HepG2 (cell line): ENCODE measurements at regions not wholly inside any gene's neighbourhood (a gene's known extent, or its start where the extent isn't known, plus 50 kb on each side); places are given as distances from the start of the nearest gene placed in this dataset.

ENCODE experiments used
- ATAC-seq: fragments of 200-7000 bp; cut with Tn5 transposase; 3 replicates; pipeline ENCODE4 v1.9.1; 2020; ENCODE audit warnings: mild to moderate bottlenecking, moderate library complexity
- BruUV-seq: library from RNA; stranded (reverse); fragments of 400-500 nt; replicated peaks from 2 replicates; lab custom pipeline; 2021; lab: Mats Ljungman, UMichigan
- CTCF ChIA-PET: fragments of 300-600 bp; formaldehyde crosslinking; extraction: SDS; loops from one replicate; lab custom pipeline; 2021; ENCODE audit warnings: low total read pairs, inconsistent platforms, low intra/inter-chr PET ratio; lab: Yijun Ruan, JAX
- POLR2A ChIA-PET: fragments of 350-600 bp; sonication (Branson Sonifier 250); formaldehyde crosslinking; loops from one replicate; lab custom pipeline; 2020; ENCODE audit warnings: antibody characterized with exemption, inconsistent platforms; lab: Yijun Ruan, JAX
- DNase-seq: peaks from one replicate; pipeline ENCODE4 v3.0.0-alpha.2; 2015; ENCODE audit warnings: low spot score
- FAIRE-seq: peaks from 3 replicates; lab custom pipeline; 2011; peaks lifted over from hg19 to GRCh38; lab: Jason Lieb, UNC
- H2AFZ ChIP-seq: one replicate; pipeline ENCODE4 v1.6.1; 2011; ENCODE audit warnings: low read length, inconsistent platforms
- H3K27ac ChIP-seq: fragments of 300-600 bp; 3 replicates; pipeline ENCODE4 v1.8.0; 2011; ENCODE audit warnings: mixed run types, mild to moderate bottlenecking, mixed read lengths, low read length, inconsistent platforms; ENCODE audit not compliant: insufficient read depth; ENCODE audit errors: extremely low read length
- H3K27me3 ChIP-seq, 2 experiments: fragments of 200-600 bp in 1 of 2; 2 replicates in 1 of 2; 3 replicates in 1 of 2; pipeline versions ENCODE4 v1.6.0 to v1.8.0; 2011; ENCODE audit warnings: low read length in 2 of 2, mild to moderate bottlenecking in 2 of 2, moderate library complexity in 2 of 2, inconsistent platforms in 1 of 2; ENCODE audit not compliant: insufficient read depth in 2 of 2, control insufficient read depth in 1 of 2
- H3K36me3 ChIP-seq, 2 experiments: fragments of 200-600 bp in 1 of 2; replicated peaks in 1 of 2; 2 replicates in 1 of 2; 3 replicates in 1 of 2; pipeline versions ENCODE4 v1.5.1 to v1.8.0; 2011; ENCODE audit warnings: low read length in 2 of 2, inconsistent platforms in 1 of 2; ENCODE audit not compliant: insufficient read depth in 2 of 2, control insufficient read depth in 1 of 2
- H3K4me1 ChIP-seq: 2 replicates; pipeline ENCODE4 v1.5.1; 2012; ENCODE audit warnings: low read length, inconsistent platforms; ENCODE audit not compliant: insufficient read depth
- H3K4me2 ChIP-seq: 2 replicates; pipeline ENCODE4 v1.6.0; 2011; ENCODE audit warnings: low read depth, low read length, inconsistent platforms
- H3K4me3 ChIP-seq, 3 experiments: fragments of 200-600 bp in 1 of 3; sonication (generic), shearing (Covaris generic) in 1 of 3; replicated peaks in 1 of 3; 2 replicates each; pipeline ENCODE4 v1.5.1; 2011 to 2016; ENCODE audit warnings: low read length in 3 of 3, inconsistent platforms in 2 of 3, low read depth in 2 of 3, mild to moderate bottlenecking in 2 of 3, control low read depth in 1 of 3, mixed read lengths in 1 of 3; ENCODE audit not compliant: insufficient read depth in 1 of 3
- H3K79me2 ChIP-seq: one replicate; pipeline ENCODE4 v1.6.1; 2011; ENCODE audit warnings: low read length, inconsistent platforms; ENCODE audit not compliant: insufficient read depth
- H3K9ac ChIP-seq: 2 replicates; pipeline ENCODE4 v1.6.0; 2011; ENCODE audit warnings: mild to moderate bottlenecking, low read depth, low read length, inconsistent platforms; ENCODE audit not compliant: insufficient read depth
- H3K9me3 ChIP-seq: 2 replicates; pipeline ENCODE4 v1.5.1; 2012; ENCODE audit warnings: mild to moderate bottlenecking, low read length
- H4K20me1 ChIP-seq: 2 replicates; pipeline ENCODE4 v1.6.0; 2011; ENCODE audit warnings: inconsistent platforms, mild to moderate bottlenecking, low read length, moderate library complexity; ENCODE audit not compliant: insufficient read depth
- ETV5 ChIP-seq: IDR thresholded peaks from 2 replicates; pipeline ENCODE4 v1.6.1; 2018; ENCODE audit warnings: missing biosample characterization, missing genetic modification reagents, inconsistent platforms, borderline replicate concordance
- GTF3A ChIP-seq: sonication (generic); formaldehyde crosslinking; conservative IDR thresholded peaks from 2 replicates; pipeline ENCODE4 v1.4.0; 2020; ENCODE audit warnings: mild to moderate bottlenecking, missing genetic modification reagents
- MTERF4 ChIP-seq: sonication (generic); formaldehyde crosslinking; IDR thresholded peaks from 2 replicates; pipeline ENCODE4 v1.8.0; 2023; ENCODE audit warnings: mild to moderate bottlenecking, missing genetic modification reagents
- PLSCR1 ChIP-seq: sonication (generic); formaldehyde crosslinking; IDR thresholded peaks from 2 replicates; pipeline ENCODE4 v1.5.0; 2020; ENCODE audit warnings: missing genetic modification reagents, mild to moderate bottlenecking, borderline replicate concordance
- RXRA ChIP-seq: sonication (generic); formaldehyde crosslinking; IDR thresholded peaks from 2 replicates; pipeline ENCODE4 v1.5.1; 2020; ENCODE audit warnings: missing genetic modification reagents
- SRSF4 ChIP-seq: fragments of 200-400 bp; formaldehyde crosslinking; IDR thresholded peaks from one replicate; pipeline ENCODE4 v1.6.1; 2018; ENCODE audit warnings: mild to moderate bottlenecking, low read depth, low read length, moderate library complexity; ENCODE audit not compliant: poor library complexity, severe bottlenecking
- TCF7L2 ChIP-seq: IDR thresholded peaks from 2 replicates; pipeline ENCODE4 v1.6.1; 2011; ENCODE audit warnings: mild to moderate bottlenecking, low read depth, low read length, moderate library complexity
- ZNF12 ChIP-seq: sonication (generic); formaldehyde crosslinking; IDR thresholded peaks from 2 replicates; pipeline ENCODE4 v1.5.0; 2020; ENCODE audit warnings: missing genetic modification reagents
- ZNF274 ChIP-seq: sonication (generic); formaldehyde crosslinking; IDR thresholded peaks from 2 replicates; pipeline ENCODE4 v1.5.1; 2020; ENCODE audit warnings: mild to moderate bottlenecking, missing genetic modification reagents
- WGBS: methylation state at CpG from one replicate; pipeline ENCODE4 v1.1.6; 2017; ENCODE audit warnings: low lambda C conversion rate; 5-methylcytosine and 5-hydroxymethylcytosine counted together
- in situ Hi-C: cut with HindIII; loops from 2 replicates; pipeline ENCODE4 v1.10.0; 2017; ENCODE audit warnings: low pct_unique_long_range_greater_than_20kb; ENCODE audit not compliant: extremely low pct_ligation_motif_present
- intact Hi-C: fragments of 100-400 bp; cut with micrococcal nuclease; formaldehyde crosslinking; loops from one replicate; pipeline ENCODE4 v1.10.0; 2022; ENCODE audit not compliant: unreplicated experiment

GRCh38 chr5:109575506-109575905 is 114.2 kb upstream of the MAN2A1 start:
- Histone ChIP-seq H3K9ac (no peak overlapping the region), H3K27me3 (no peaks in the 10 kb centered on the region), H3K4me2 (no peak overlapping the region), H3K4me3 (no peak overlapping the region), H3K79me2 (no peaks in the 10 kb centered on the region), H4K20me1 (no peaks in the 10 kb centered on the region), H3K27ac (no peak overlapping the region), H3K4me1 (no peaks in the 10 kb centered on the region), H3K36me3 (no peaks in the 10 kb centered on the region), H3K9me3 (no peaks in the 10 kb centered on the region), H2AFZ (no peak overlapping the region)
- FAIRE-seq (no peak), DNase-seq (no peak), ATAC-seq (no peak)
- no peak for TF ChIP-seq TCF7L2
- TF ChIP-seq SRSF4 = no peak
- TF ChIP-seq GTF3A (CRISPR knock-in tag) = no peak
- no peak for TF ChIP-seq RXRA (CRISPR knock-in tag)
- TF ChIP-seq PLSCR1 = no peak
- TF ChIP-seq MTERF4 = no peak
- TF ChIP-seq ZNF12 (CRISPR knock-in tag) = peak; percentile 95
- no peak for TF ChIP-seq ZNF274 (CRISPR knock-in tag)
- no peak for TF ChIP-seq ETV5 (CRISPR knock-in tag)
- POLR2A ChIA-PET = interaction anchor here (0.5 kb wide), 1 partner anchor 383 kb away, joined by 3 read pairs; no protein-coding TSS in a partner anchor
- in situ Hi-C loops (no loop called here), intact Hi-C loops (no loop called here)
- 1% methylated on average over 2 of the region's 2 CpGs for WGBS
- CTCF ChIA-PET = no interaction called here
- no TSS peak for BruUV-seq
